ENCODE measurements at regions not wholly inside any gene's neighbourhood (a gene's known extent, or its start where the extent isn't known, plus 50 kb on each side); places are given as distances from the start of the nearest gene placed in this dataset.

DNA sequence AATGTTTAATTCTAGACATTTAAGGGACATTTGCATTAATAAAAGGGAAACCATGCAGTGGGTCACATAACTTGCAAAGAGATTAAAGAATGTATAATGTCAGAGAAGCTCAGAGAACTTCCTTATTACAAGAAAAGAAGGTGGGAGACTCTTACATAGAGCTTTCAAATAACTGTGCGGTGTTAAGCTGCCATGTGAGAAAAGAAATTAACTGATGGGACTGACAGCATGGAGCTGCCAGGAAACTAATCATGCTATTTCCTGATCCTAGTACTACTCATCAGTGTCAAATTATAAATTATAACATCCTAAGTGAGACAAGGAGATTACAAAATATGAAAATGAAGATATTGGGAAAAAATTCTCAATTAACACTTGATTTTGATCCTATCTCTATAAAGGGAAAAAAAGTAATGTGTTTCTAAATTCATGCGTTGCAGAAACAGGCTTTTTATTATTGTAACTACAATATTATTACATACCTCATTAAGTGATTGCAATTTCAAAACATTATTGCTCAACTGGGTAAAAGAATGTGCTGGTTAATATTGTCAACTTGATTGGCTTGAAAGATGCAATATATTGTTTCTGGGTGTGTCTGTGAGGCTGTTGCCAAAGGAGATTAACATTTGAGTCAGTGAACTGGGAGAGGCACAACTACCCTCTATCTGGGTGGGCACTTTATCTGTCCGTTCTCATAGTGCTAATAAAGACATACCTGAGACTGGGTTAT, 609.5 kb upstream of the NUDT12 start:
- H3K27ac ChIP-seq (ENCODE audit: low read depth, low read length) = no peak overlapping the region
- H3K9ac ChIP-seq (ENCODE audit: low read depth in 1 of 3, low read length in 3 of 3) = no peak overlapping the region
- H3K4me3 ChIP-seq (ENCODE audit: low read length in 3 of 3) = no peak overlapping the region
- no peaks in the 10 kb centered on the region for H3K36me3 ChIP-seq (ENCODE audit: control insufficient read depth in 3 of 3, insufficient read depth in 3 of 3, low read length in 3 of 3)
- H3K27me3 ChIP-seq (ENCODE audit: control insufficient read depth in 3 of 3, insufficient read depth in 3 of 3, low read length in 3 of 3) = no peaks in the 10 kb centered on the region
- no peaks in the 10 kb centered on the region for H3K9me3 ChIP-seq (ENCODE audit: control insufficient read depth in 3 of 3, low read length in 3 of 3)
- H3K4me1 ChIP-seq (ENCODE audit: control insufficient read depth in 3 of 3, insufficient read depth in 3 of 3, low read length in 3 of 3) = no peaks in the 10 kb centered on the region

DNA sequence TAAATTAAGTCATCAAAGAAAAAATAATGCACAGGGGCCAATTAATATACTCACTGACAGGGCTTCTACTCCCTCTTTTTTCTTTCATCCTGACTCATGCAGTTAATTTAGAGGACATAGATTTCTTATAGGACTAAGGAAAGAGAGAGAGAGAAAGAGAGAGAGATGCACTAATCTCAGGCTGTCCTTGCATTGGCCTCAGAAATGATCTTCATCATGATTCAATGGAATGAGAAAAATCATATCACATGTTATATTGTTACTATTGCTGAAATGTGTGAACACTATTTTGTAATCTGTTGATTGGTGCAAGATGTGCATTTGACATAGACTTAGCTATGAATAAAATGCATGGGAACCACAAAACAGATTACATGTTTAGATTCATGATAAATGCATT, 608.3 kb upstream of the NUDT12 start:
- Histone ChIP-seq H3K27me3 (ENCODE audit: control insufficient read depth in 3 of 3, insufficient read depth in 3 of 3, low read length in 3 of 3) (no peaks in the 10 kb centered on the region), H3K9me3 (ENCODE audit: control insufficient read depth in 3 of 3, low read length in 3 of 3) (no peaks in the 10 kb centered on the region), H3K4me3 (ENCODE audit: low read length in 3 of 3) (no peak overlapping the region), H3K27ac (ENCODE audit: low read depth, low read length) (no peak overlapping the region), H3K36me3 (ENCODE audit: control insufficient read depth in 3 of 3, insufficient read depth in 3 of 3, low read length in 3 of 3) (no peaks in the 10 kb centered on the region), H3K9ac (ENCODE audit: low read depth in 1 of 3, low read length in 3 of 3) (no peak overlapping the region), H3K4me1 (ENCODE audit: control insufficient read depth in 3 of 3, insufficient read depth in 3 of 3, low read length in 3 of 3) (no peaks in the 10 kb centered on the region)

DNA sequence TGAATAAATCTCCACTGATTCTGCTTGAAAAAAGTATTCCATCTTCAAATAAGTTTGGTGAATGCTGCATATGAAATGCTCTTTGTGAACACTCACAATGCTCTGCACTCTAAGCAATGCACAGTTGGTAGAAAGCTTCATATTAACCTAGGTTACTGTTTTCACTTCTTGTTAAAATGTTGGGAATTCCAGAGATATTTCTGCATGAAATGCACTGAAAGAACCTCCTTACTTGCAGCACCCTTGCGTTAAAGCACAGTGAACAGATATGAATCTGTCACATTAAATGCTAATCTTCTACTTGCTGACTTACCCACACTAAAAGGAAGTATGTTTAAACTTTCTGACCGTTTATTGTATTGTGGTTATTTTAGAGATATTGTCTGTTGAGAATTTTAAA, 584.1 kb upstream of the NUDT12 start:
- Histone ChIP-seq H3K27me3 (ENCODE audit: control insufficient read depth in 3 of 3, insufficient read depth in 3 of 3, low read length in 3 of 3) (no peaks in the 10 kb centered on the region), H3K9ac (ENCODE audit: low read depth in 1 of 3, low read length in 3 of 3) (no peak overlapping the region), H3K27ac (ENCODE audit: low read depth, low read length) (no peak overlapping the region), H3K4me3 (ENCODE audit: low read length in 3 of 3) (no peak overlapping the region), H3K4me1 (ENCODE audit: control insufficient read depth in 3 of 3, insufficient read depth in 3 of 3, low read length in 3 of 3) (no peaks in the 10 kb centered on the region), H3K36me3 (ENCODE audit: control insufficient read depth in 3 of 3, insufficient read depth in 3 of 3, low read length in 3 of 3) (no peaks in the 10 kb centered on the region), H3K9me3 (ENCODE audit: control insufficient read depth in 3 of 3, low read length in 3 of 3) (no peaks in the 10 kb centered on the region)

DNA sequence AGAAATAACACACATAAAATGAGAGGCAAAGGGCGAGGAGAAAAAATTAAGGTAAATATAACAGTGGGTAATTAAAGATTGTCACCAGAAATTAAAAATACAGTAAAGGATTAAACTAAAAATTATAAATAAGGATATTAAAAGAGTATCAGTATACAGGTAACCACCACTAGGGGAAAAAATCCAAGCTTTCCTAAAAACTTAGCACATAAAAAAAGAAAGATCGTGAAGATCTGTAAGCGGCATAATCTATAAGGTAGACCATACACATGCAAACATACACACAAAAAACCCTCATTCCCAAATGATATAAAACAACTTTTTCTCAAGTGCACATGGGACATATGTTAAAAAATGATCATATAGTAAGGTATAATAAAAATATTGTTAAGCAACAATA, 577.3 kb upstream of the NUDT12 start:
- H3K27ac ChIP-seq (ENCODE audit: low read depth, low read length) = no peak overlapping the region
- H3K36me3 ChIP-seq (ENCODE audit: control insufficient read depth in 3 of 3, insufficient read depth in 3 of 3, low read length in 3 of 3) = no peaks in the 10 kb centered on the region
- no peaks in the 10 kb centered on the region for H3K4me1 ChIP-seq (ENCODE audit: control insufficient read depth in 3 of 3, insufficient read depth in 3 of 3, low read length in 3 of 3)
- no peaks in the 10 kb centered on the region for H3K27me3 ChIP-seq (ENCODE audit: control insufficient read depth in 3 of 3, insufficient read depth in 3 of 3, low read length in 3 of 3)
- H3K4me3 ChIP-seq (ENCODE audit: low read length in 3 of 3) = no peak overlapping the region
- no peaks in the 10 kb centered on the region for H3K9me3 ChIP-seq (ENCODE audit: control insufficient read depth in 3 of 3, low read length in 3 of 3)
- no peak overlapping the region for H3K9ac ChIP-seq (ENCODE audit: low read depth in 1 of 3, low read length in 3 of 3)

DNA sequence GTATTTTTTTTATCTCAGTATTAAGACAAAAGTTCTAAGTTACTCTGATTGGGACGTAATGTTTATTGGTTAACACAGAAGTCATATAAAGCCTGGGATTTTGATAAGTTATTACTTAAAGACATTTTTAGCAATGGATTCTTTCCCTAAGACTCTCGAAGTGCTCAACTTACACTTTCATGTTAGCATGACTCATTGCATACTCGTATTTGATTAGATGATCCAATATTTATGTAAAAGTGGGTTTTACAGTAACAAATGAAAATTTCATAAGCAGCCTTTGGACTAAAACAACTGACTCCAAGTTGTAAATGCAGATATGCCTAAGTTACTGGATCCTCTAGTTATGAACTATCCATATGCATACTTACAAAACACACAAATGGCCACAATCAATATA, 567.7 kb upstream of the NUDT12 start:
- H3K9me3 ChIP-seq (ENCODE audit: control insufficient read depth in 3 of 3, low read length in 3 of 3) = no peaks in the 10 kb centered on the region
- H3K36me3 ChIP-seq (ENCODE audit: control insufficient read depth in 3 of 3, insufficient read depth in 3 of 3, low read length in 3 of 3) = no peaks in the 10 kb centered on the region
- H3K4me1 ChIP-seq (ENCODE audit: control insufficient read depth in 3 of 3, insufficient read depth in 3 of 3, low read length in 3 of 3) = no peaks in the 10 kb centered on the region
- no peak overlapping the region for H3K4me3 ChIP-seq (ENCODE audit: low read length in 3 of 3)
- H3K27me3 ChIP-seq (ENCODE audit: control insufficient read depth in 3 of 3, insufficient read depth in 3 of 3, low read length in 3 of 3) = no peaks in the 10 kb centered on the region
- H3K27ac ChIP-seq (ENCODE audit: low read depth, low read length) = no peak overlapping the region
- H3K9ac ChIP-seq (ENCODE audit: low read depth in 1 of 3, low read length in 3 of 3) = no peak overlapping the region

DNA sequence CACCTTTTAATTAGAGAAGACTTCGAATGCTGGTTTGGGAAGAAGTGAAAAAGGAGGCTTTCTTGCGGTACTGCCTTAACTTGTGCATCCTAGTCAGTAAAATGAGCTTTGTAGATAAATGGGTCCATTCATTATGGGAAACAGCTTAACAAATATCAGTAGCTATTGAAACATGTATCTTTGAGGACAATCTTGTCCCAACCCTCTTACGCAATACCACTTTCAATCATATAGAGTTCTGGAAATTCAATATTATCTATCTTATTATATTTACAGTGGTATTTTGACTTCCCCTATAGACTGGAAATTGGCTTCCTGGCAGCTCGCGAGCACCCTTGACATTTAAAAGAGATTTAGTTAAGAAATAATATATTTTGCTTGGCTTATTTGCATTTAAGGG, 565.8 kb upstream of the NUDT12 start:
- Histone ChIP-seq H3K27me3 (ENCODE audit: control insufficient read depth in 3 of 3, insufficient read depth in 3 of 3, low read length in 3 of 3) (no peaks in the 10 kb centered on the region), H3K9me3 (ENCODE audit: control insufficient read depth in 3 of 3, low read length in 3 of 3) (no peaks in the 10 kb centered on the region), H3K36me3 (ENCODE audit: control insufficient read depth in 3 of 3, insufficient read depth in 3 of 3, low read length in 3 of 3) (no peaks in the 10 kb centered on the region), H3K9ac (ENCODE audit: low read depth in 1 of 3, low read length in 3 of 3) (no peak overlapping the region), H3K27ac (ENCODE audit: low read depth, low read length) (no peak overlapping the region), H3K4me3 (ENCODE audit: low read length in 3 of 3) (no peak overlapping the region), H3K4me1 (ENCODE audit: control insufficient read depth in 3 of 3, insufficient read depth in 3 of 3, low read length in 3 of 3) (no peaks in the 10 kb centered on the region)

DNA sequence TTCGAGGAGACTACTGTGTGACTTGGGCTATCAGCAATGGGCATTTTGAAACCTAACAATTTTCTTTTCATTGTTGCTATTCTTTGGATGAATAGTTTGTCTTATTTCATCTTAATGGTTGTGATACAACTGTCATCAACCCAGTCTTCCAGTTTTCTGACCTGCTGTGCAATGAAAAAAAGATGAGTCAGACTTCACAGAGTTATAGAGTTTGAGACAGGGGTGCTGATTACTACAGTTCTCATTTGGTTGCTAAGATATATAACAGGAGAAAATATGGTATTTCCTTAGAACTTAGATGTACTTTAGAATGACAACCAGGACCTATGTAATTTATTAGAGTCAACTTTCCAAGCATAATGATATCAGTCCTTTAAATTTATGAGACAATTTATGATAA, 564.4 kb upstream of the NUDT12 start:
- Histone ChIP-seq H3K9me3 (ENCODE audit: control insufficient read depth in 3 of 3, low read length in 3 of 3) (no peaks in the 10 kb centered on the region), H3K4me1 (ENCODE audit: control insufficient read depth in 3 of 3, insufficient read depth in 3 of 3, low read length in 3 of 3) (no peaks in the 10 kb centered on the region), H3K9ac (ENCODE audit: low read depth in 1 of 3, low read length in 3 of 3) (no peak overlapping the region), H3K36me3 (ENCODE audit: control insufficient read depth in 3 of 3, insufficient read depth in 3 of 3, low read length in 3 of 3) (no peaks in the 10 kb centered on the region), H3K27ac (ENCODE audit: low read depth, low read length) (no peak overlapping the region), H3K27me3 (ENCODE audit: control insufficient read depth in 3 of 3, insufficient read depth in 3 of 3, low read length in 3 of 3) (no peaks in the 10 kb centered on the region), H3K4me3 (ENCODE audit: low read length in 3 of 3) (no peak overlapping the region)

DNA sequence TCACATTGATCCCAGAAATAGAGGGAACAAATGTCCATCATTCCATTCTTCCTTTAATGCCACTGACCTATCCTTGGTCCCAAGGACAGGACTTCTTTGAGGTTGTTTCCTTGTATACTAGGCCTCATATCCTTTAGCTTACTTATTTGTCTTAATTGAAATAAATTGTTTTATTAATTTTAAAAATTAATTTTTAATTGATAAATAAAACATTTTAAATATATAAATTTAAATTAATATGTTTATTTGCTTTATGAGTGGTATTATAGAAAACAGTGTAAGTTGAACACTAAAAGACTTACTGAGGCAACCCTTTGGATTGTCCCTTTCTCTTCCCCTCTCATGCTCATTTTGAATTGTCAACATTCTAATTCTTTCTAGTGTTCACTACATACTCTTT, 556.9 kb upstream of the NUDT12 start:
- no peak overlapping the region for H3K27ac ChIP-seq (ENCODE audit: low read depth, low read length)
- no peak overlapping the region for H3K9ac ChIP-seq (ENCODE audit: low read depth in 1 of 3, low read length in 3 of 3)
- no peaks in the 10 kb centered on the region for H3K27me3 ChIP-seq (ENCODE audit: control insufficient read depth in 3 of 3, insufficient read depth in 3 of 3, low read length in 3 of 3)
- H3K4me1 ChIP-seq (ENCODE audit: control insufficient read depth in 3 of 3, insufficient read depth in 3 of 3, low read length in 3 of 3) = no peaks in the 10 kb centered on the region
- no peak overlapping the region for H3K4me3 ChIP-seq (ENCODE audit: low read length in 3 of 3)
- H3K36me3 ChIP-seq (ENCODE audit: control insufficient read depth in 3 of 3, insufficient read depth in 3 of 3, low read length in 3 of 3) = no peaks in the 10 kb centered on the region
- no peaks in the 10 kb centered on the region for H3K9me3 ChIP-seq (ENCODE audit: control insufficient read depth in 3 of 3, low read length in 3 of 3)

DNA sequence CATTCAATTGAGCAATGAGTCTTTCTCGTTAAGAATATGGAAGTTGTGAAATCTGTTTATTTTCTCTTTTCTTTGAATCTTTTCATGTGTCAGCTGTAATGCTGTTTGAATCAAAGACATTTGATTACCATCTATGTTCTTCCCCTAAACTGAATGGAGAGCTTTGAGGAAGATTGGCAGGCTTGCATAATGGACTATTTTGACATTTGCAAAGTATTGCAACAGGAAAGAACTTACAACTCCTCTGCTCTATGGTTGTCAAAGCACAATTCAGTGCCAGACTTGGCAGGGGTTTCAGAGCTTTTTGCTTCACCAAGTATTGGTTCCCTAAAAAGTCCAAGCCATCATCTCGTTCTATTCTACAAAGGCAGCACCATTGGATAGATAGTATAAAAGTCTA, 549.0 kb upstream of the NUDT12 start:
- H3K27me3 ChIP-seq (ENCODE audit: control insufficient read depth in 3 of 3, insufficient read depth in 3 of 3, low read length in 3 of 3) = no peaks in the 10 kb centered on the region

DNA sequence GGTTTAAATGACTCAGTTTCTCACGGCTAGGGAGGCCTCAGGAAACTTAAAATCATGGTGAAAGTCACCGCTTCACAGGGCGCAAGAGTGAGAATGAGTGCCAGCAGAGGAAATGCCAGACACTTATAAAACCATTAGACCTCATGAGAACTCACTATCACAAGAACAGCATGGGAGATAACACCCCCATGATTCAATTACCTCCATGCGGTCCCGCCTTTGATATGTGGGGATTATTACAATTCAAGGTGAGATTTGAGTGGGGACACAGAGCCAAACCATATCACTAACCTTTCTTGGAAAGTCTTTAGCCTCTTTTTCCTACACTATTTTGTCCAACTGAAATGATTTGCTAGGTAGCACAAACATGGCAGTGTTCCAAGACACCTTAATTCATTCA, 533.9 kb upstream of the NUDT12 start:
- no peak overlapping the region for H3K27ac ChIP-seq (ENCODE audit: low read depth, low read length)

More for the DNA sequence above, 549.0 kb upstream of the NUDT12 start:
- no peak overlapping the region for H3K4me3 ChIP-seq (ENCODE audit: low read length in 3 of 3)
- H3K9me3 ChIP-seq (ENCODE audit: control insufficient read depth in 3 of 3, low read length in 3 of 3) = no peaks in the 10 kb centered on the region
- H3K27ac ChIP-seq (ENCODE audit: low read depth, low read length) = no peak overlapping the region
- no peak overlapping the region for H3K9ac ChIP-seq (ENCODE audit: low read depth in 1 of 3, low read length in 3 of 3)
- H3K36me3 ChIP-seq (ENCODE audit: control insufficient read depth in 3 of 3, insufficient read depth in 3 of 3, low read length in 3 of 3) = no peaks in the 10 kb centered on the region
- H3K4me1 ChIP-seq (ENCODE audit: control insufficient read depth in 3 of 3, insufficient read depth in 3 of 3, low read length in 3 of 3) = no peaks in the 10 kb centered on the region

More for the DNA sequence above, 533.9 kb upstream of the NUDT12 start:
- no peaks in the 10 kb centered on the region for H3K4me1 ChIP-seq (ENCODE audit: control insufficient read depth in 3 of 3, insufficient read depth in 3 of 3, low read length in 3 of 3)
- H3K4me3 ChIP-seq (ENCODE audit: low read length in 3 of 3) = no peak overlapping the region
- no peak overlapping the region for H3K9ac ChIP-seq (ENCODE audit: low read depth in 1 of 3, low read length in 3 of 3)
- no peaks in the 10 kb centered on the region for H3K27me3 ChIP-seq (ENCODE audit: control insufficient read depth in 3 of 3, insufficient read depth in 3 of 3, low read length in 3 of 3)
- no peaks in the 10 kb centered on the region for H3K36me3 ChIP-seq (ENCODE audit: control insufficient read depth in 3 of 3, insufficient read depth in 3 of 3, low read length in 3 of 3)
- H3K9me3 ChIP-seq (ENCODE audit: control insufficient read depth in 3 of 3, low read length in 3 of 3) = no peaks in the 10 kb centered on the region
